ENCODE measurements at regions not wholly inside any gene's neighbourhood (a gene's known extent, or its start where the extent isn't known, plus 50 kb on each side); places are given as distances from the start of the nearest gene placed in this dataset.

GRCh38 chr1:5798151-5798730 is 194.0 kb downstream of the NPHP4 start:
- Histone ChIP-seq H3K4me2 (ENCODE audit: low read length) (no peak overlapping the region), H3K9me2 (ENCODE audit: insufficient read depth, low read length) (no peaks in the 10 kb centered on the region), H3K9me3 (ENCODE audit: low read length) (no peaks in the 10 kb centered on the region), H3K36me3 (ENCODE audit: insufficient read depth, low read length) (no peaks in the 10 kb centered on the region), H2AFZ (ENCODE audit: low read depth, low read length) (no peak overlapping the region), H3F3A (ENCODE audit: insufficient read depth, low read length, poor library complexity, severe bottlenecking) (no peaks in the 10 kb centered on the region), H3K27ac (ENCODE audit: low read length) (no peak overlapping the region), H4K20me1 (ENCODE audit: insufficient read depth) (no peaks in the 10 kb centered on the region), H3K79me2 (replicated peaks; ENCODE audit: insufficient read depth, low read length) (no peaks in the 10 kb centered on the region), H3K4me3 (ENCODE audit: low read length) (no peak overlapping the region), H3K27me3 (ENCODE audit: insufficient read depth, low read depth, low read length) (no peaks in the 10 kb centered on the region), H3K9ac (ENCODE audit: low read length) (no peak overlapping the region)
- TF ChIP-seq MXI1 (conservative IDR thresholded peaks at IDR 0.05; ENCODE audit: poor library complexity, severe bottlenecking) = no peak

GRCh38 chr1:5796028-5796427 is 196.2 kb downstream of the NPHP4 start:
- H3K36me3 ChIP-seq (ENCODE audit: insufficient read depth, low read length) = no peaks in the 10 kb centered on the region
- no peak overlapping the region for H2AFZ ChIP-seq (ENCODE audit: low read depth, low read length)
- H3K79me2 ChIP-seq (replicated peaks; ENCODE audit: insufficient read depth, low read length) = no peaks in the 10 kb centered on the region
- H4K20me1 ChIP-seq (ENCODE audit: insufficient read depth) = no peaks in the 10 kb centered on the region
- H3K9ac ChIP-seq (ENCODE audit: low read length) = no peak overlapping the region
- no peak overlapping the region for H3K4me3 ChIP-seq (ENCODE audit: low read length)
- H3K27ac ChIP-seq (ENCODE audit: low read length) = no peak overlapping the region
- no peak overlapping the region for H3K4me2 ChIP-seq (ENCODE audit: low read length)
- H3K27me3 ChIP-seq (ENCODE audit: insufficient read depth, low read depth, low read length) = no peaks in the 10 kb centered on the region
- TF ChIP-seq POLR2AphosphoS5 (IDR thresholded peaks at IDR 0.05) = no peak
- TF ChIP-seq MXI1 (conservative IDR thresholded peaks at IDR 0.05; ENCODE audit: poor library complexity, severe bottlenecking) = no peak
- TF ChIP-seq CTCF (IDR thresholded peaks at IDR 0.05; ENCODE audit: poor library complexity, severe bottlenecking) = no peak
- TF ChIP-seq REST (IDR thresholded peaks at IDR 0.05; ENCODE audit: borderline replicate concordance) = no peak
- no peak for TF ChIP-seq TAF1 (IDR thresholded peaks at IDR 0.05; ENCODE audit: low read depth)
- no peak for TF ChIP-seq SMC3 (conservative IDR thresholded peaks at IDR 0.05; ENCODE audit: poor library complexity)
- no peak for TF ChIP-seq EZH2 (IDR thresholded peaks at IDR 0.05; ENCODE audit: borderline replicate concordance, insufficient read depth, low read length, poor library complexity, severe bottlenecking)
- TF ChIP-seq RAD21 (conservative IDR thresholded peaks at IDR 0.05) = no peak
- TF ChIP-seq EP300 (conservative IDR thresholded peaks at IDR 0.05; ENCODE audit: poor library complexity, severe bottlenecking) = no peak
- no peaks in the 10 kb centered on the region for H3K9me3 ChIP-seq (ENCODE audit: low read length)
- no peaks in the 10 kb centered on the region for H3F3A ChIP-seq (ENCODE audit: insufficient read depth, low read length, poor library complexity, severe bottlenecking)
- no peaks in the 10 kb centered on the region for H3K9me2 ChIP-seq (ENCODE audit: insufficient read depth, low read length)

- H2AFZ ChIP-seq (ENCODE audit: low read depth, low read length) = no peak overlapping the region
- no peaks in the 10 kb centered on the region for H3K27me3 ChIP-seq (ENCODE audit: insufficient read depth, low read depth, low read length)
- no peak overlapping the region for H3K27ac ChIP-seq (ENCODE audit: low read length)
- H4K20me1 ChIP-seq (ENCODE audit: insufficient read depth) = no peaks in the 10 kb centered on the region
- no peaks in the 10 kb centered on the region for H3K9me3 ChIP-seq (ENCODE audit: low read length)
- no peaks in the 10 kb centered on the region for H3K9me2 ChIP-seq (ENCODE audit: insufficient read depth, low read length)
- no peak overlapping the region for H3K4me2 ChIP-seq (ENCODE audit: low read length)
- no peak for TF ChIP-seq RAD21 (conservative IDR thresholded peaks at IDR 0.05)
- no peak for TF ChIP-seq CTCF (IDR thresholded peaks at IDR 0.05; ENCODE audit: poor library complexity, severe bottlenecking)
- TF ChIP-seq REST (IDR thresholded peaks at IDR 0.05; ENCODE audit: borderline replicate concordance) = no peak
- TF ChIP-seq POLR2AphosphoS5 (IDR thresholded peaks at IDR 0.05) = no peak
- TF ChIP-seq TAF1 (IDR thresholded peaks at IDR 0.05; ENCODE audit: low read depth) = no peak
- TF ChIP-seq EP300 (conservative IDR thresholded peaks at IDR 0.05; ENCODE audit: poor library complexity, severe bottlenecking) = no peak
- no peak for TF ChIP-seq SMC3 (conservative IDR thresholded peaks at IDR 0.05; ENCODE audit: poor library complexity)
- no peak for TF ChIP-seq EZH2 (IDR thresholded peaks at IDR 0.05; ENCODE audit: borderline replicate concordance, insufficient read depth, low read length, poor library complexity, severe bottlenecking)
- TF ChIP-seq MXI1 (conservative IDR thresholded peaks at IDR 0.05; ENCODE audit: poor library complexity, severe bottlenecking) = no peak
- H3K79me2 ChIP-seq (replicated peaks; ENCODE audit: insufficient read depth, low read length) = no peaks in the 10 kb centered on the region
- no peaks in the 10 kb centered on the region for H3K36me3 ChIP-seq (ENCODE audit: insufficient read depth, low read length)
- H3K9ac ChIP-seq (ENCODE audit: low read length) = no peak overlapping the region
- no peak overlapping the region for H3K4me3 ChIP-seq (ENCODE audit: low read length)
- no peaks in the 10 kb centered on the region for H3F3A ChIP-seq (ENCODE audit: insufficient read depth, low read length, poor library complexity, severe bottlenecking)
Observed at GRCh38 chr1:5794279-5794678, 197.9 kb downstream of the NPHP4 start.
